Heart right ventricle (tissue), 16 donors: ENCODE measurements at regions not wholly inside any gene's neighbourhood (a gene's known extent, or its start where the extent isn't known, plus 50 kb on each side); places are given as distances from the start of the nearest gene placed in this dataset.
A peak's percentile ranks its signal among the peaks of the same experiment; 100 is the strongest.

Source experiments
- ATAC-seq, 8 donors: fragments of 200-7000 bp; cut with Tn5 transposase; one replicate each; pipeline ENCODE4 v1.9.1; 2020; ENCODE audit warnings: mild to moderate bottlenecking in 8 of 8, moderate library complexity in 8 of 8, moderate number of reproducible peaks in 1 of 8
- DNase-seq, 2 donors: peaks; one replicate each; pipeline ENCODE4 v3.0.0-alpha.2; 2020
- H3K27ac ChIP-seq, 10 donors: fragments of 200-600 bp; sonication (generic) in 2 of 10; one replicate each; pipeline versions ENCODE4 v1.5.0 to v1.8.0; 2020 to 2022; ENCODE audit warnings: mild to moderate bottlenecking in 3 of 10
- H3K27me3 ChIP-seq, 7 donors: fragments of 200-600 bp; one replicate each; pipeline ENCODE4 v1.8.0; 2021 to 2022; ENCODE audit warnings: mild to moderate bottlenecking in 2 of 7
- H3K36me3 ChIP-seq, 9 donors: fragments of 200-600 bp; sonication (generic) in 1 of 9; one replicate each; pipeline versions ENCODE4 v1.5.0 to v1.8.0; 2020 to 2022; ENCODE audit warnings: mild to moderate bottlenecking in 2 of 9
- H3K4me1 ChIP-seq, 9 donors: fragments of 200-600 bp; sonication (generic) in 1 of 9; one replicate each; pipeline versions ENCODE4 v1.5.0 to v1.8.0; 2020 to 2022; ENCODE audit warnings: mild to moderate bottlenecking in 4 of 9
- H3K4me3 ChIP-seq, 10 donors: fragments of 200-600 bp; sonication (generic) in 2 of 10; one replicate each; pipeline versions ENCODE4 v1.5.0 to v1.8.0; 2020 to 2022; ENCODE audit warnings: mild to moderate bottlenecking in 7 of 10, moderate library complexity in 2 of 10
- H3K9me3 ChIP-seq, 11 donors: fragments of 200-600 bp in 10 of 11; sonication (generic) in 2 of 11; one replicate each; pipeline versions ENCODE4 v1.5.0 to v1.8.0; 2013 to 2022; ENCODE audit warnings: mild to moderate bottlenecking in 2 of 11, control low read depth in 1 of 11, moderate library complexity in 1 of 11
- WGBS, 2 donors: extraction: QIAGEN DNeasy Blood & Tissue Kit; methylation state at CpG; one replicate each; pipeline ENCODE4 v1.1.7; 2013; ENCODE audit warnings: inconsistent platforms in 1 of 2; 5-methylcytosine and 5-hydroxymethylcytosine counted together
- intact Hi-C, 10 donors: fragments of 100-400 bp; cut with DNase I; formaldehyde crosslinking; loops; one replicate each; pipeline versions ENCODE4 v1.11.1 to v1.14.2; 2022
- TF ChIP-seq, protein P1 (sequence below), 9 donors: fragments of 200-600 bp; sonication (generic) in 2 of 9; IDR thresholded peaks; one replicate each; pipeline versions ENCODE4 v1.5.0 to v1.8.0; 2021 to 2022; ENCODE audit warnings: antibody characterized with exemption in 9 of 9, mild to moderate bottlenecking in 5 of 9, moderate library complexity in 1 of 9
- donor health status: Arrhythmogenic right ventricular cardiomyopathy.
- donor health status: ischemic (EF 13 %, LVEDD 7.1; RV severe dilation, severe dysfunction).
- donor health status: healthy with polysubstance abuse.
- donor health status: DM: no; HTN: yes; CAD: no.
- donor health status: DM: no; HTN: no; CAD: no.
- donor health status: ischemic (EF 25% LVEDD 6.9; RV normal size, moderate dysfunction).
- donor health status: ischemic (EF 25% LVEDD 5.7; RV mildly dilated, moderate dysfunction).
- donor health status: healthy.
- donor health status: DM: yes; HTN: yes; CAD: no.
- donor health status: Ischemic cardiomyopathy.
- donor health status: ischemic (EF 35%, LVEDD 5.7; RV mildly dilated, moderate dysfunction).
- donor health status: nonischemic (EF 11% LVEDD 7.7; RV severe dilation, severe dysfunction).
- donor health status: DM: yes; HTN: yes; CAD: no.
- donor health status: PGD.
- donor health status: ischemic (EF 29% LVEDD 5.4; RV normal size, mild dysfunction).
- donor health status: nonischemic (EF 23%, LVEDD 6.1; RV moderate dilation, normal function).

DNA sequence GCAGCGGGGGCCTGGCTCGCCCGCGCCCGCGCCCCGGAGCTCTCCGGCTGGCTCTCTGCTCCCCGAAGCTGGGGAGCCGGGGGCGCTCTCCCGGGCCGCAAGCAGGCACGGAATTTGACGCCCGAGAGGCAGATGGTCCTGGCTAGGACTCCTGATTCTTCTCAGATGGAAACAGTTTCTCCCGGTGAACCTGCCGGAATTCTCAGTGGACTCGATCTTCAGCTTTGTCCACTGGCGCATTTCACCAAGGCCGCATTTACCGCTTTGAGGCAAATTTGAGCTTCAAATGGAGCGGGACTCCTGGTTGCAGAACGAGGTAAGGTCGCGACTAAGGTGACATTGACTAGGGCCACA is 305.7 kb upstream of the KCNN2 start:
- WGBS, 2 donors: 6 to 9% methylated on average over 26 of the region's 26 CpGs
- Histone ChIP-seq H3K4me1 (peaks cover 7 to 27% (median 16%) of the 10 kb centered on the region in 9 donors), H3K9me3 (no peaks in the 10 kb centered on the region), H3K36me3 (no peaks in the 10 kb centered on the region), H3K27me3 (peaks cover 0 to 41% (median 4%) of the 10 kb centered on the region in 7 donors), H3K4me3 (peak overlapping the region; percentile 37 to 68 (median 60)), H3K27ac (peak overlapping the region in 9 of 10 donors; percentile 7 to 77 (median 54))
- ATAC-seq: peak in 6 of 8 donors; percentile 7 to 48 (median 28)
- intact Hi-C loops: no loop called here
- DNase-seq: no peak
- TF ChIP-seq, protein P1, sequence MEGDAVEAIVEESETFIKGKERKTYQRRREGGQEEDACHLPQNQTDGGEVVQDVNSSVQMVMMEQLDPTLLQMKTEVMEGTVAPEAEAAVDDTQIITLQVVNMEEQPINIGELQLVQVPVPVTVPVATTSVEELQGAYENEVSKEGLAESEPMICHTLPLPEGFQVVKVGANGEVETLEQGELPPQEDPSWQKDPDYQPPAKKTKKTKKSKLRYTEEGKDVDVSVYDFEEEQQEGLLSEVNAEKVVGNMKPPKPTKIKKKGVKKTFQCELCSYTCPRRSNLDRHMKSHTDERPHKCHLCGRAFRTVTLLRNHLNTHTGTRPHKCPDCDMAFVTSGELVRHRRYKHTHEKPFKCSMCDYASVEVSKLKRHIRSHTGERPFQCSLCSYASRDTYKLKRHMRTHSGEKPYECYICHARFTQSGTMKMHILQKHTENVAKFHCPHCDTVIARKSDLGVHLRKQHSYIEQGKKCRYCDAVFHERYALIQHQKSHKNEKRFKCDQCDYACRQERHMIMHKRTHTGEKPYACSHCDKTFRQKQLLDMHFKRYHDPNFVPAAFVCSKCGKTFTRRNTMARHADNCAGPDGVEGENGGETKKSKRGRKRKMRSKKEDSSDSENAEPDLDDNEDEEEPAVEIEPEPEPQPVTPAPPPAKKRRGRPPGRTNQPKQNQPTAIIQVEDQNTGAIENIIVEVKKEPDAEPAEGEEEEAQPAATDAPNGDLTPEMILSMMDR (IDR thresholded peaks at IDR 0.05): no peak

DNA sequence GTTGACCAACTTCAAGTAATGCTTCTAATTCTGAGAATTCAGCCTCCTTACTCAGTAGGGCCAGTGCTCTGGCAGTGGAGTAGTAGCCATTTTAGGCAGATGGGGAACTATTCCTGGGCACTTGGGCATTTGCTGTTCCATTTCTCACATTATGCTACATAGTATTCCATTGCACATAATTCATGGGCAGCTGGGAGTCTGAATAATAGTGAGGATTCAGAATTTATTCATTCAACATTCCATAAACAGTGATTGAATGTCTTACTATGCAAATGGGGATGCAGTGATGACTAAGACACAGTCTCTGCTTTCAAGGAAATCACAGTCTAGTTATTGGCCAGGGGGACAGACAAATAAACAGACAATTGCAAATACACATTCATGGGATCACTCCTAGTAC is 301.0 kb upstream of the KCNN2 start:
- DNase-seq: no peak
- H3K9me3 ChIP-seq: no peaks in the 10 kb centered on the region
- no peak for ATAC-seq
- peaks cover 0 to 14% (median 5%) of the 10 kb centered on the region in 9 donors for H3K4me1 ChIP-seq
- no peak overlapping the region for H3K4me3 ChIP-seq
- TF ChIP-seq, protein P1 (IDR thresholded peaks at IDR 0.05): no peak
- no peaks in the 10 kb centered on the region for H3K36me3 ChIP-seq
- H3K27me3 ChIP-seq: peaks cover 0 to 24% (median 3%) of the 10 kb centered on the region in 7 donors
- intact Hi-C loops: no loop called here
- H3K27ac ChIP-seq: no peak overlapping the region

DNA sequence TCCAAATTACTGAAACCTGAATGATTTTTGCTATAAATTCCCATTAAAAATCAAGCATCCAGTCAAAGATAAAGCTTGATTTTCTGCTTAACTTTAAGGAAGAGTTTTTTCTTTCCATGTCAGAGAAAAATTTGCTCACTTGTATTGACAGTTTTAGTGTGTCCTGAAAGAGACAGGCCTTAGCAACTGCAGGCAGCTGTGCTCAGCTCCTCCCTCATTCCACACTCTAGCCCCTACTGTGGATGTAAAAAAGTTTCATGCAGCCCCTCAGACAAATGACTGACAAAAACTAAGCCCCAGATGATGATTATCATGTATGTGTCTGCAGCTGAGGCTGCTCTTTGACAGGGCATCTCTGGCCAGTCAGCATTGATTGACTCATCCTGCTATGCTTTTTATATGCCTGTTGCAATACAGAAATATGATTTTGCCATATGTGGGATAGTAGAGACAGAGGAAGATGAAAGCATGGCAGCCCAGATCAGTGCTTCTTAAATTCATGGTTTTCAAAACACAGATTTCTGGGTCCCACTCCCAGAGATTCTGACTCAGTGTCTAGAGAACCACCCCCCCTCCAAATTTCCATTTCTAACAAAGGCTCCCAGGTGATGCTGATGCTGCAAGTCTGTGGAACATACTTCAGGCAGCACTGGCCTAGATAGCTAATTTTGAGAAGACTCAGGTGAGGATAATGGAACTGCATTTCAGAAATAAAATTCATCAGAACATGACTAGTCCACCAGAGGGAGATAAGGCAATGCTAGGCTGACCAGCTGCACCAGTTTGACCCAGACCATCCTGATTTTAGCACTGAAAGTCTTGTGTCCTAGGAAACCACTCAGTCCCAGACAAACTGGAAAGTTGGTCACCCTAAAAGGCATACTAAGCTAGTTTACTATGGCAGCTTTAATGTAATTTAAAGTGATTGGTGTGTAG is 298.7 kb upstream of the KCNN2 start:
- no peak for ATAC-seq
- TF ChIP-seq, protein P1 (IDR thresholded peaks at IDR 0.05): no peak
- intact Hi-C loops: no loop called here

DNA sequence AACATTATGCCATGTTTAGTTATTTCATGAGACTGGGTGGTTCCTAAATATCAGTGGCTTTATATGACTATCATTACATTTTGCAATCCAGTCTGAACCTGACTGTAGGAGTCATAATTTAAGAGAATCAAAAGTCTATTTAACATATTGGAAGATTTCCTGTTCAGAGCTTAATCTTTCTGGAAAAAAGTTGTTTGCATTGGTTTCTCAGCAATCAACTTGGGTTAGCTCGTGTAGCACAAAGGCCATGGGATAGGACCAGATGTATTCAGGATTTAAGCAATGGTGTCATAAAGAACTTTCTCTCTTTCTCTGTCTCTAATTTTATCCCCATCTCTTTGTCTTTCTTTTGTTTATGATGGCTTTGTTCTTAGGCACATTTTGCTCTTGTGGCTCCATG is 296.0 kb upstream of the KCNN2 start:
- Histone ChIP-seq H3K36me3 (no peaks in the 10 kb centered on the region), H3K4me3 (no peak overlapping the region), H3K4me1 (no peaks in the 10 kb centered on the region), H3K27me3 (peaks cover 0 to 3% (median 0%) of the 10 kb centered on the region in 7 donors), H3K9me3 (no peaks in the 10 kb centered on the region), H3K27ac (no peak overlapping the region)
- DNase-seq: no peak
- TF ChIP-seq, protein P1 (IDR thresholded peaks at IDR 0.05): no peak
- intact Hi-C loops: no loop called here
- 59 to 60% methylated on average over 1 of the region's 1 CpG for WGBS, 2 donors
- no peak for ATAC-seq

More for the DNA sequence above, 298.7 kb upstream of the KCNN2 start:
- H3K4me1 ChIP-seq: no peaks in the 10 kb centered on the region
- no peak for DNase-seq
- no peaks in the 10 kb centered on the region for H3K9me3 ChIP-seq
- H3K27ac ChIP-seq: no peak overlapping the region
- H3K27me3 ChIP-seq: peaks cover 0 to 3% (median 0%) of the 10 kb centered on the region in 7 donors
- no peaks in the 10 kb centered on the region for H3K36me3 ChIP-seq
- H3K4me3 ChIP-seq: no peak overlapping the region
